ENCODE measurements at regions not wholly inside any gene's neighbourhood (a gene's known extent, or its start where the extent isn't known, plus 50 kb on each side); places are given as distances from the start of the nearest gene placed in this dataset.

- intact Hi-C loops (cut with DNase I; ENCODE audit: low total_unique reads): no loop called here
- no peak overlapping the region for H3K4me3 ChIP-seq (ENCODE audit: low read depth, poor library complexity, severe bottlenecking)
- no peak for TF ChIP-seq CTCF (IDR thresholded peaks at IDR 0.05)
- no peak for TF ChIP-seq POLR2A (IDR thresholded peaks at IDR 0.05)
- 67 to 75% methylated on average over 1 of the region's 1 CpG for WGBS, 2 donors
- DNase-seq (ENCODE audit: low spot score in 2 of 2): no peak
Measured at GRCh38 chr7:21175714-21176113, 252.2 kb upstream of the SP4 start.

- intact Hi-C loops (cut with DNase I; ENCODE audit: low total_unique reads): no loop called here
Measured at GRCh38 chr7:21184942-21185652, 242.8 kb upstream of the SP4 start.

GRCh38 chr7:21185653-21186265 is 242.1 kb upstream of the SP4 start:
- TF ChIP-seq POLR2A (IDR thresholded peaks at IDR 0.05): no peak
- 68 to 75% methylated on average over 6 of the region's 6 CpGs for WGBS, 2 donors
- no peak overlapping the region for H3K4me3 ChIP-seq (ENCODE audit: low read depth, poor library complexity, severe bottlenecking)
- DNase-seq (ENCODE audit: low spot score in 2 of 2): no peak
- intact Hi-C loops (cut with DNase I; ENCODE audit: low total_unique reads): no loop called here

More at GRCh38 chr7:21184942-21185652, 242.8 kb upstream of the SP4 start:
- H3K4me3 ChIP-seq (ENCODE audit: low read depth, poor library complexity, severe bottlenecking): no peak overlapping the region
- no peak for DNase-seq (ENCODE audit: low spot score in 2 of 2)
- 45% methylated on average over 6 of the region's 6 CpGs for WGBS, 2 donors
- TF ChIP-seq POLR2A (IDR thresholded peaks at IDR 0.05) (no peak), CTCF (IDR thresholded peaks at IDR 0.05) (no peak)

- no peak for DNase-seq (ENCODE audit: low spot score in 2 of 2)
- whole genome bisulfite sequencing, 2 donors: 32 to 37% methylated on average over 7 of the region's 7 CpGs
- TF ChIP-seq POLR2A (IDR thresholded peaks at IDR 0.05): no peak
- no peak for TF ChIP-seq CTCF (IDR thresholded peaks at IDR 0.05)
- H3K4me3 ChIP-seq (ENCODE audit: low read depth, poor library complexity, severe bottlenecking): no peak overlapping the region
- intact Hi-C loops (cut with DNase I; ENCODE audit: low total_unique reads): no loop called here
Measured at GRCh38 chr7:21191321-21192073, 236.4 kb upstream of the SP4 start.

- no peak for DNase-seq (ENCODE audit: low spot score in 2 of 2)
- H3K4me3 ChIP-seq (ENCODE audit: low read depth, poor library complexity, severe bottlenecking): no peak overlapping the region
- WGBS, 2 donors: 30 to 50% methylated on average over 2 of the region's 2 CpGs
- intact Hi-C loops (cut with DNase I; ENCODE audit: low total_unique reads): no loop called here
- TF ChIP-seq POLR2A (IDR thresholded peaks at IDR 0.05) (no peak), CTCF (IDR thresholded peaks at IDR 0.05) (no peak)
Measured at GRCh38 chr7:21192657-21193056, 235.2 kb upstream of the SP4 start.

GRCh38 chr7:21193895-21194294 is 234.0 kb upstream of the SP4 start:
- TF ChIP-seq POLR2A (IDR thresholded peaks at IDR 0.05) (no peak), CTCF (IDR thresholded peaks at IDR 0.05) (no peak)
- intact Hi-C loops (cut with DNase I; ENCODE audit: low total_unique reads): no loop called here
- whole genome bisulfite sequencing, 2 donors: 48 to 78% methylated on average over 2 of the region's 2 CpGs
- no peak overlapping the region for H3K4me3 ChIP-seq (ENCODE audit: low read depth, poor library complexity, severe bottlenecking)
- DNase-seq (ENCODE audit: low spot score in 2 of 2): no peak

All from lower leg skin (tissue), 4 donors.